ENCODE measurements at regions not wholly inside any gene's neighbourhood (a gene's known extent, or its start where the extent isn't known, plus 50 kb on each side); places are given as distances from the start of the nearest gene placed in this dataset.
"Not testable (repeated sequence)": the region's sequence is repeated elsewhere in the genome, so short reads cannot be mapped to it uniquely, and the experiment has no call there.

- no peak for DNase-seq
These were observed 132.0 kb downstream of the HAUS1 start for GRCh38 chr18:46236156-46236555.

GRCh38 chr18:46237891-46238290 is 133.7 kb downstream of the HAUS1 start:
- no peak for DNase-seq

DNA sequence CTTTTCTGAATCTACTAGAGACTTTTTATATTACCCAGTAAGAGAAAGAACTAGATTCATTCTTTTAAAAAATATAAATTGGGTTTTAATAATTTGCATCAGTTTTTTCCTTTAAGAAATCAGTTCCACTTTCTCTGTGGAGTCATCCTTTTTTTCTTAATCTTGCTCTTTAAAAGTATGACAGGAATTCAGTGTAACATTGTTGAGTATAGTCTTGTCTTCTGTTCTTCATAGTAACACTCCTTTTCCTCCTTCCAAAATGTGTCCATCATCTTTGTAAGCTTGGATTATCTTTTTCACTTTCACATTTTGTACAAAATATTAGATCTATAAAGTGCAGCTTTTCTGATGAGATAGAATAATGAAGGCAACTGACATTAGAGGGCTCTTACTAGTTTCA is 135.4 kb downstream of the HAUS1 start:
- no peak for DNase-seq

- no peak for DNase-seq
These were observed 135.8 kb downstream of the HAUS1 start for GRCh38 chr18:46239998-46240397.

DNA sequence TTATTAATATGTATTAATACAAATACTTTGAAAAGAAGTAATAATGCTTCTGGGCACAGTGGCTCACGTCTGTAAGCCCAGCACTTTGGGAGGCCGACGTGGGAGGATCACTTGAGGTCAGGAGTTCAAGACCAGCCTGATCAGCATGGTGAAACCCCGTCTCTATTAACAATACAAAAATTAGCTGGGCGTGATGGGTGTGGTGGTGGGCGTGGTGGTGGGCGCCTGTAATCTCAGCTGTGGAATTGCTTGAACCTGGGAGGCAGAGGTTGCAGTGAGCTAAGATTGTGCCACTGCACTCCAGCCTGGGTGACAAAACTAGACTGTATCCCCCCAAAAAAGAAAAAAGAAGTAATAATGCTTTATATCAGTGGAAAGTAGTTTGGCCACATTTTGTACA is 137.2 kb downstream of the HAUS1 start:
- DNase-seq, result not testable (repeated sequence)

GRCh38 chr18:46242183-46242582 is 138.0 kb downstream of the HAUS1 start:
- no peak for DNase-seq

DNA sequence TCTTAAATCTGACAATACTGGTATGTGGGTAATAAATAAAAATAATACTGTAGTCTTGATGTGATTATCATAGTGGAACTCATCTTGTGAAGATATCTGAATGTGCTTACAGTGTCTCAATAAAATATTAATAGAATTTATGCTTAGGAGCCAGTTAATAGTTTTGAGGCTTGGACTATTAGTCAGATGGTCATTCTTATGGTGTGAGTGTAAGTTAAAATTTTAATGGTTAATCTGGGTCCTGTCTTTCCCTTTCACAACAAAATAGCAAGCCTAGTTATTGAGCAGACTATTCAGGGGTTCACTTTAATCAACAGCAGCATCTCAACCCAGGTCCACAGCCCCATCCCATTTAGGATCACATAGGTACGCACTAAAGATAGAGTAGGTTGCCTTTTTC is 138.9 kb downstream of the HAUS1 start:
- no peak for DNase-seq

DNA sequence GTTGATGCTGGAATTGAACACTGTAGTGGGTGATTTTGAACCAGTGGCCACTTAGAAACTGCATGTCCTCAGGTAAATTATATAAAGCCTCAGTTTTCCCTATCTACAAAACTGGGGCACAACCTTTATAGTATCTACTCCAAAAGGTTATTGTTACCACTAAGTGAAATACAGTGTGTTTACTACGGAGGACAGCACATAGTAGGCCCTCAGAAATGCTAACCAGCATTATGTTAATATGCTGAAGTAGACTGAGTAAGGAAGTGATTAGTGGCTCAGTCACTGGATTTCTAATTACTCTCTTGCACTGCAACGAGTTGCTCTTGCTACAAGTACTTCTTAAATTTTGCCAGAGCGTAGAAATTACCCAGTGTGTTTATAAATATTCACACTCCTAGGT is 139.5 kb downstream of the HAUS1 start:
- DNase-seq, result no peak

GRCh38 chr18:46246101-46246500 is 141.9 kb downstream of the HAUS1 start:
- DNase-seq, result no peak

DNA sequence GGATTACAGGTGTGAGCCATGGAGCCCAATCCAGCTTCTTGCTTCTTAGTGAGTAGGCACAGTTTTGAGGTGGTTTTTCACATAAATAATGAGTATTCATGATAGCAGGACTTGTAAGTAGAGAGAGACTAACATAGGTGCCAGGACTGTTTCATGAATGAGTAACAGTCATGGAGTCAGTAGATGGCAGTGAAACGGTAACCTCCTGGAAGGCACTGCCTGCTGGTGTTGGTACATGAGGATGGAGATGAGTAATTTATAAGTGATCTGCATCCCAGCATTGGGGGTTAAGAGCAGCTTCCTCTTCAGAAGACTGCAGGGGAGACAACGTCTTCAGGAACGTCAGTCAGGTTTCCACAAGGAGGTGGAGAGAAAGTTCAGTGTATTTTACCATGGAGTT is 143.8 kb downstream of the HAUS1 start:
- no peak for DNase-seq

DNA sequence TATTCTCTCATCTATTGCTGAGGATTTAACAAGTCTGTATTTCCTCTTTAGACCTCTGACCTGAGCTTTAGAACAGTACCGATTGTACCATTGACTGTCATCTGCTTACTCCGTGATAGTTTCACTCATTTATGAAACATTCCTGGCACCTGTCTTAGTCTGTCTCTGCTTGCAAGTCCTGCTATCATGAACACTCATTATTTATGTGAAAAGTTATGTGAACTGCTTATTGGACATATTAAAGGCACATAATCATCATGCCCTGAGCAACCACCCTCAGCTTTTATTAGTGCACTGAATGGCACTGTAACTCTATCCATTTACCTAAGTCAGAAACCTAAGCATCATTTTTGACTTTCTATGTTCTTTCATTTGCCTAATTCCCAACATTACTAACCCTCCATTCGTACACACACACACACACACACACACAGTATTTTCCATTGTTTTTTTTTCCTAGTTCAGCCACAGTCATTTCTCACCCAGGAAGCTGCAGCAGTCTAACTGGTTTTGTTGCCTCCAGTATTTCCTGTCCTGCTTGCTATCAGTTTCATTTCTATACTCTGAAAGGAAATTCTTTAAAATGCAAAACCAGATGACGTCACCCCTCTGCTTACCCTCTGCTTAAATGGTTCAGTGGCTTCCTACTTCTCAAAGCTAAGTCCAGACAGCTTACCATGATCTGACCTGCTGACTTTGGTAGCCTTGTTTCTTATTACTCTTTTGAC is 146.1 kb downstream of the HAUS1 start:
- DNase-seq, result peak; percentile 29

DNA sequence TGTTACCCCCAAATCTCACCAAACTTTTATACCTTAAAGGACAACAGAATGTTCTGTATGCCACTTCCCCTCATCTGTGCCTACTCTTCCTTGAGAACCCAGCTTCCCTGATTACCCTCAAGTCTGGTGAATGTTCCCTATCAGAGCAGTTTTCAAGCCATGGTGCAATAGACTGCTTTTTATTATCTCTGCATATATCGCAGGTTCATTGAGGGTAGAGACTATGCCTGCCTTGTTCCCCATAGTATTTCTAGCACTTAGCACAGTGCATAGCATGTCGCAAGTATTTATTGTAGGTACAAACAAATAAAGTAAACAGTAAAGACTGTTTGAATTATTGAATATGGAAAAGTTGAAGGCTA is 146.6 kb downstream of the HAUS1 start:
- no peak for DNase-seq

GRCh38 chr18:46252759-46253158 is 148.6 kb downstream of the HAUS1 start:
- no peak for DNase-seq

- no peak for DNase-seq
These were observed 149.3 kb downstream of the HAUS1 start for GRCh38 chr18:46253498-46253897.

DNA sequence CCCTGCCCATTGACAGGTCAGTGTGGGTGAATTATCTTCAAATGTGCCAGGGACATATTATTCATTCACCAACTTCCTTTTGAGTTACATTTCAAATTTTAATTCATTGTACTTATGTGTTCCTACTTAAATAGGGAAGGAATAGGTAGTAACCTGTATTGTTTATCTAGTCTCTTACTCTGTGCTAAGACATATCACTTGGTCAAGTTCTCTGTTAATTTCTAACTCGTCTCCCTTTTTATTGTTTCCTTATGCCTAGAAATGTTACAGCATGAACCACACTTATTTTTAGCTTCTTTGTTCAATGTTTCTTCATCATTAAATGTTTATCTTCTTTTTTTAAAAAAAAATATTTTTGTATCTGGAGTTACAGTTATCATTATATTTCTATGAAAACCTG is 151.9 kb downstream of the HAUS1 start:
- no peak for DNase-seq

GRCh38 chr18:46257366-46257765 is 153.2 kb downstream of the HAUS1 start:
- DNase-seq, result no peak

GRCh38 chr18:46260016-46260878 is 156.1 kb downstream of the HAUS1 start:
- no peak for DNase-seq

- DNase-seq, result no peak
These were observed 156.6 kb downstream of the HAUS1 start for GRCh38 chr18:46260879-46261143.

DNA sequence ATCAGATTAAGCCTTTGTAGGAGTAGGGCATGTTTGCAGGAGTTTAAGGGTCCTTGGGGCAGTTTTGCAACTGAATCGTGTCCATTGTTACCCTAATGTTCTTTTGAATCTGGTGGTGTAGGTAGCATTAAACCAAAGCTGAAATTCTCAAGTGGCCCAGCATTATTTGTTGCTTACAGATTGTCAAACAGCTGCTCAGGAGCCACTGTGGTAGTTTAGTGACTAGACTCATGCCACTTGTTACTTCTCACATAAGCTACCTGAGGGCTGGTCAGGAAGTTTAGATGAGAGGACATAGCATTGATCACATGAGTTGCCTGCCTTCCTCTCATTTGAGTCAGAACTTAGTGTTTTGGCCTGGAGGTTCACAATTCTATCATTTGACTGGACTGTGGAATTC is 157.6 kb downstream of the HAUS1 start:
- DNase-seq, result no peak

DNA sequence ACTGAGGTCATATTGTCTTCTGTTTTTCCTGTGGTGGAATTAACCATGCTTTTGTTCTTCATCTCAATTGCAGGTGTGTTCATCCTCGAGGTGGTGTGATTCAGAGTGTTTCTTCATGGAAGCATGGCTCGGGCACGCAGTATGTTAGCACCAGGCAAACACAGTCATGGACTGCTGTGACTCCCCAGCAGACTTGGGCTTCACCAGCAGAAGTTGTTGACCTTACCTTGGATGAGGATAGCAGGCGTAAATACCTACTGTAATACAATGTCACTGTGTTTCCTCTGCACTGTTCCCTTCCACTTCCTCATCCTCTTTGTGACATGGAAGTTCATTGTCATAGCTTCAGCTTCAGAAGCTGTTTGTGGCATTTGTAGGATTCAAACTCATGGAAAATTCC is 158.7 kb downstream of the HAUS1 start:
- no peak for DNase-seq

- no peak for DNase-seq
These were observed 160.1 kb downstream of the HAUS1 start for GRCh38 chr18:46264255-46264654.

DNA sequence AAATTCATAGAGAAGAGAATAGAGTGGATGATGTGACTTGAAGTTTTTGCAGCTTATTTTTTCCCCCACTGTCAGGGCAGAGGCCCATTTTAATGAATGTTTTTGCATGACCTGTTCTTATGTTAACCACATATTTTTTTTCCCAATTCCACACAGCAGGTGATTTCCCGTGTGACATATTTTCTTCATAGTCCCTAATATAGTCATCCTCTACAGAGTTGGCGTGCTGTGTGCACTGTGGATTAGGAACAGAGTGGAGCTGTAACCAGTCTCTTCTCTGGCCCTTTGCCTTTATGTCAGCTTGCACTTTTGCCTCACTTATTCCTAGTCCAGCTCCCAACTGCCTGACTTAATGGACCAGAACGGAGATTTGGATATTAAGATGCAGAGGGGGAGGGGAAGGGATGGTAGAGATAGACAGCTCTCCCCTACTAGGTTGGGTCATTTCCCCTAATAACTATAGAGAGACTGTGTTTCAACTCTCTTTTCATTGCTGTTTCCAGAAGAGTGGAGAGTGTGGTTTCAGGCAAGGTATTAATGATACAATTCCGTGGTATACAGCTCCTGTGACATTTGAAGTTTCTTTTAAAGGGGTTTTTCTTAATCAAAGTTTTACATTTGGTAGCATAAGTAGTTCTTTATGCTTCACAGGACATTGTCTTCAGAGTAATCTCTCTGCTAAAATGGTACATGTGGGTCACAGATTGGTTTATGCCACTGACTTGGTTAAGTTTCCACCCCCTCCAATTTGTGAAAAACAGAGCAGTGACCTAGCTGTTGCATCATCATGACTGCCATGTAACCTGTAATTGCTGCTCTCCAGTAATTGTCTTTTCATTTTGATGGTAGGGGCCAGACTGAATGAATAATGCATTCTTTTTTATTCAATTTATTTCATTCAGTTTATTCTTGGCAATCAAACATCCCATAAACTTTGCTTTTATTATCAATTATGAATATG is 161.3 kb downstream of the HAUS1 start:
- DNase-seq, result no peak

DNA sequence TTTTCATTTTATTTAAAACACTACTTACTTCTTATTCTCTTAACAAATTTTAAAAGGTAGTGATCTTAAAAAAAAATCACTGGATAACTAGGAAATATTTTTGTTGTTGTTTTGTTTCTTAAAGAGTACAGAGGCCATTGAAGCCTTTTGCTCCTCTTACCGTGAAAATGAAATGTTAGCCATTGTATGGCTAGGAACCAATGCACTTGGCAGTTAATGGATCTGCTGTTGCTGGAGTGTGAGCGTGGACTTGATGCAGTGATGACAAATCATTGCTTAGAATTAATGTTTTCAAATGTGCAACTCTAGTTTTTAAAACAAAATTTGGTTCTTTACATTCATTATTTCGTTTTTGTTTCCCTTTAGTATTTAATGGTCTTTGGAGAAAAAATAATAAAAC is 162.3 kb downstream of the HAUS1 start:
- no peak for DNase-seq

GRCh38 chr18:46268671-46269070 is 164.5 kb downstream of the HAUS1 start:
- no peak for DNase-seq

Data from activated naive CD4-positive, alpha-beta T cell treated with anti-CD3 and anti-CD28 coated beads, Interleukin-2, amount 50 U/mL, for 16 hours (primary cell).